Caco-2 (cell line): ENCODE measurements at regions not wholly inside any gene's neighbourhood (a gene's known extent, or its start where the extent isn't known, plus 50 kb on each side); places are given as distances from the start of the nearest gene placed in this dataset.

Experiments used
- BruUV-seq: library from RNA; stranded (reverse); fragments of 400-500 nt; replicated peaks from 2 replicates; lab custom pipeline; 2021; lab: Mats Ljungman, UMichigan
- CTCF ChIA-PET: fragments of 300-600 bp; sonication (Branson Sonifier 250); formaldehyde crosslinking; loops from one replicate; lab custom pipeline; 2022; ENCODE audit warnings: antibody characterized with exemption; lab: Charles Lee
- POLR2A ChIA-PET: fragments of 300-600 bp; sonication (Branson Sonifier 250); formaldehyde crosslinking; loops from one replicate; lab custom pipeline; 2022; ENCODE audit warnings: antibody characterized with exemption; lab: Charles Lee
- DNase-seq, 2 experiments: peaks; one replicate each; pipeline versions ENCODE4 v3.0.0 to v3.0.0-alpha.2; 2020 to 2022
- H3K27me3 ChIP-seq: replicated peaks from 2 replicates; pipeline ENCODE4 v1.6.0; 2011; ENCODE audit warnings: low read length; ENCODE audit not compliant: control insufficient read depth, insufficient read depth
- H3K36me3 ChIP-seq: 2 replicates; pipeline ENCODE4 v1.5.1; 2011; ENCODE audit warnings: low read length; ENCODE audit not compliant: control insufficient read depth, insufficient read depth
- H3K4me1 ChIP-seq: fragments of 250-450 bp; sonication (Bioruptor Pico); 2 replicates; pipeline ENCODE4 v1.5.1; 2020; ENCODE audit warnings: mild to moderate bottlenecking
- H3K4me3 ChIP-seq: 2 replicates; pipeline ENCODE4 v1.5.1; 2011; ENCODE audit warnings: low read depth, mild to moderate bottlenecking, control low read depth, low read length
- H3K9me3 ChIP-seq: fragments of 250-450 bp; sonication (Bioruptor Pico); 2 replicates; pipeline ENCODE4 v1.5.1; 2020; ENCODE audit warnings: mild to moderate bottlenecking, moderate library complexity
- H3K27ac Mint-ChIP-seq: one replicate; pipeline ENCODE4 v1.8.0; 2022; ENCODE audit warnings: mixed read lengths; ENCODE audit not compliant: unreplicated experiment
- H3K27me3 Mint-ChIP-seq: one replicate; pipeline ENCODE4 v1.8.0; 2022; ENCODE audit warnings: mixed read lengths; ENCODE audit not compliant: insufficient read depth, unreplicated experiment
- H3K36me3 Mint-ChIP-seq: one replicate; pipeline ENCODE4 v1.8.0; 2022; ENCODE audit warnings: mild to moderate bottlenecking, mixed read lengths; ENCODE audit not compliant: insufficient read depth, unreplicated experiment
- H3K4me1 Mint-ChIP-seq: one replicate; pipeline ENCODE4 v1.8.0; 2022; ENCODE audit warnings: low read depth, mixed read lengths; ENCODE audit not compliant: unreplicated experiment
- H3K4me3 Mint-ChIP-seq: one replicate; pipeline ENCODE4 v1.8.0; 2022; ENCODE audit warnings: mild to moderate bottlenecking, moderate library complexity, mixed read lengths; ENCODE audit not compliant: unreplicated experiment
- H3K9me3 Mint-ChIP-seq: one replicate; pipeline ENCODE4 v1.8.0; 2022; ENCODE audit warnings: mixed read lengths; ENCODE audit not compliant: unreplicated experiment
- CTCF ChIP-seq, 2 experiments: fragments of 200-600 bp in 1 of 2; IDR thresholded peaks; 1 replicate in 1 of 2; 2 replicates in 1 of 2; pipeline versions ENCODE4 v1.5.1 to v1.8.0; 2011 to 2022; ENCODE audit warnings: antibody characterized with exemption in 1 of 2, control low read depth in 1 of 2, inconsistent platforms in 1 of 2, low read depth in 1 of 2, low read length in 1 of 2, mild to moderate bottlenecking in 1 of 2, moderate library complexity in 1 of 2; ENCODE audit not compliant: insufficient read depth in 1 of 2, severe bottlenecking in 1 of 2, unreplicated experiment in 1 of 2
- intact Hi-C: fragments of 100-400 bp; cut with micrococcal nuclease; formaldehyde crosslinking; loops from one replicate; pipeline ENCODE4 v1.10.0; 2022; ENCODE audit not compliant: unreplicated experiment

GRCh38 chr12:17204289-17205054, 598.5 kb upstream of the LMO3 start:
- Mint-ChIP-seq H3K27ac (no peak overlapping the region), H3K4me3 (no peak overlapping the region), H3K9me3 (no peaks in the 10 kb centered on the region), H3K27me3 (peaks cover 3% of the 10 kb centered on the region), H3K36me3 (no peaks in the 10 kb centered on the region), H3K4me1 (no peaks in the 10 kb centered on the region)
- Histone ChIP-seq H3K36me3 (no peaks in the 10 kb centered on the region), H3K9me3 (no peaks in the 10 kb centered on the region), H3K4me3 (no peak overlapping the region), H3K27me3 (no peaks in the 10 kb centered on the region), H3K4me1 (no peaks in the 10 kb centered on the region)
- POLR2A ChIA-PET, result no interaction called here
- BruUV-seq, result no TSS peak
- no peak for DNase-seq
- CTCF ChIA-PET, result interaction anchor here (0.6 to 1.1 kb wide), 2 partner anchors 176 to 191 kb away, joined by 4 to 5 read pairs; no protein-coding TSS in a partner anchor
- no peak for TF ChIP-seq CTCF (IDR thresholded peaks at IDR 0.05; ENCODE audit: insufficient read depth in 1 of 2, low read depth in 1 of 2, low read length in 1 of 2, severe bottlenecking in 1 of 2, unreplicated experiment in 1 of 2)
- intact Hi-C loops, result no loop called here

- no peak for TF ChIP-seq CTCF (IDR thresholded peaks at IDR 0.05; ENCODE audit: insufficient read depth in 1 of 2, low read depth in 1 of 2, low read length in 1 of 2, severe bottlenecking in 1 of 2, unreplicated experiment in 1 of 2)
- no peaks in the 10 kb centered on the region for H3K4me1 ChIP-seq
- H3K4me3 Mint-ChIP-seq, result no peak overlapping the region
- no peak for DNase-seq
- no peaks in the 10 kb centered on the region for H3K36me3 Mint-ChIP-seq
- H3K9me3 ChIP-seq, result no peaks in the 10 kb centered on the region
- H3K4me1 Mint-ChIP-seq, result no peaks in the 10 kb centered on the region
- POLR2A ChIA-PET, result no interaction called here
- no peaks in the 10 kb centered on the region for H3K27me3 ChIP-seq
- no peak overlapping the region for H3K4me3 ChIP-seq
- intact Hi-C loops, result no loop called here
- BruUV-seq, result no TSS peak
- H3K9me3 Mint-ChIP-seq, result no peaks in the 10 kb centered on the region
- H3K27me3 Mint-ChIP-seq, result peaks cover 8% of the 10 kb centered on the region
- CTCF ChIA-PET, result no interaction called here
- no peaks in the 10 kb centered on the region for H3K36me3 ChIP-seq
- no peak overlapping the region for H3K27ac Mint-ChIP-seq
Measured at GRCh38 chr12:17203497-17203896, 597.5 kb upstream of the LMO3 start.

- no peaks in the 10 kb centered on the region for H3K36me3 Mint-ChIP-seq
- no TSS peak for BruUV-seq
- POLR2A ChIA-PET, result no interaction called here
- no peak overlapping the region for H3K4me3 Mint-ChIP-seq
- Histone ChIP-seq H3K9me3 (no peaks in the 10 kb centered on the region; the same call in 1 of the 2 replicates), H3K36me3 (no peaks in the 10 kb centered on the region), H3K4me3 (no peak overlapping the region), H3K27me3 (no peaks in the 10 kb centered on the region), H3K4me1 (no peaks in the 10 kb centered on the region)
- H3K27me3 Mint-ChIP-seq, result peaks cover 13% of the 10 kb centered on the region
- H3K4me1 Mint-ChIP-seq, result no peaks in the 10 kb centered on the region
- no peak for DNase-seq
- CTCF ChIA-PET, result no interaction called here
- TF ChIP-seq CTCF (IDR thresholded peaks at IDR 0.05; ENCODE audit: insufficient read depth in 1 of 2, low read depth in 1 of 2, low read length in 1 of 2, severe bottlenecking in 1 of 2, unreplicated experiment in 1 of 2), result no peak
- no peaks in the 10 kb centered on the region for H3K9me3 Mint-ChIP-seq
- no peak overlapping the region for H3K27ac Mint-ChIP-seq
- intact Hi-C loops, result no loop called here
Measured at GRCh38 chr12:17197971-17198370, 592.0 kb upstream of the LMO3 start.
